Neural cell (in vitro differentiated cells): ENCODE measurements at regions not wholly inside any gene's neighbourhood (a gene's known extent, or its start where the extent isn't known, plus 50 kb on each side); places are given as distances from the start of the nearest gene placed in this dataset.

Experiments
- EP300 ChIP-seq: fragments of 450-650 bp; conservative IDR thresholded peaks from 2 replicates; pipeline ENCODE4 v1.6.1; 2014; ENCODE audit warnings: antibody characterized with exemption, mild to moderate bottlenecking, moderate library complexity; ENCODE audit not compliant: poor library complexity, severe bottlenecking
- POLR2AphosphoS5 ChIP-seq: IDR thresholded peaks from 2 replicates; pipeline ENCODE4 v1.6.1; 2012
- TF ChIP-seq, protein P1 (sequence below): fragments of 450-650 bp; IDR thresholded peaks from 2 replicates; pipeline ENCODE4 v1.5.1; 2014; ENCODE audit warnings: antibody characterized with exemption, mild to moderate bottlenecking, moderate library complexity; ENCODE audit not compliant: poor library complexity, severe bottlenecking
- TF ChIP-seq, protein P2 (sequence below): IDR thresholded peaks from 2 replicates; pipeline ENCODE4 v1.6.1; 2012; ENCODE audit warnings: borderline replicate concordance

- TF ChIP-seq, protein P1, sequence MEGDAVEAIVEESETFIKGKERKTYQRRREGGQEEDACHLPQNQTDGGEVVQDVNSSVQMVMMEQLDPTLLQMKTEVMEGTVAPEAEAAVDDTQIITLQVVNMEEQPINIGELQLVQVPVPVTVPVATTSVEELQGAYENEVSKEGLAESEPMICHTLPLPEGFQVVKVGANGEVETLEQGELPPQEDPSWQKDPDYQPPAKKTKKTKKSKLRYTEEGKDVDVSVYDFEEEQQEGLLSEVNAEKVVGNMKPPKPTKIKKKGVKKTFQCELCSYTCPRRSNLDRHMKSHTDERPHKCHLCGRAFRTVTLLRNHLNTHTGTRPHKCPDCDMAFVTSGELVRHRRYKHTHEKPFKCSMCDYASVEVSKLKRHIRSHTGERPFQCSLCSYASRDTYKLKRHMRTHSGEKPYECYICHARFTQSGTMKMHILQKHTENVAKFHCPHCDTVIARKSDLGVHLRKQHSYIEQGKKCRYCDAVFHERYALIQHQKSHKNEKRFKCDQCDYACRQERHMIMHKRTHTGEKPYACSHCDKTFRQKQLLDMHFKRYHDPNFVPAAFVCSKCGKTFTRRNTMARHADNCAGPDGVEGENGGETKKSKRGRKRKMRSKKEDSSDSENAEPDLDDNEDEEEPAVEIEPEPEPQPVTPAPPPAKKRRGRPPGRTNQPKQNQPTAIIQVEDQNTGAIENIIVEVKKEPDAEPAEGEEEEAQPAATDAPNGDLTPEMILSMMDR: no peak
- no peak for TF ChIP-seq EP300
- TF ChIP-seq, protein P2, sequence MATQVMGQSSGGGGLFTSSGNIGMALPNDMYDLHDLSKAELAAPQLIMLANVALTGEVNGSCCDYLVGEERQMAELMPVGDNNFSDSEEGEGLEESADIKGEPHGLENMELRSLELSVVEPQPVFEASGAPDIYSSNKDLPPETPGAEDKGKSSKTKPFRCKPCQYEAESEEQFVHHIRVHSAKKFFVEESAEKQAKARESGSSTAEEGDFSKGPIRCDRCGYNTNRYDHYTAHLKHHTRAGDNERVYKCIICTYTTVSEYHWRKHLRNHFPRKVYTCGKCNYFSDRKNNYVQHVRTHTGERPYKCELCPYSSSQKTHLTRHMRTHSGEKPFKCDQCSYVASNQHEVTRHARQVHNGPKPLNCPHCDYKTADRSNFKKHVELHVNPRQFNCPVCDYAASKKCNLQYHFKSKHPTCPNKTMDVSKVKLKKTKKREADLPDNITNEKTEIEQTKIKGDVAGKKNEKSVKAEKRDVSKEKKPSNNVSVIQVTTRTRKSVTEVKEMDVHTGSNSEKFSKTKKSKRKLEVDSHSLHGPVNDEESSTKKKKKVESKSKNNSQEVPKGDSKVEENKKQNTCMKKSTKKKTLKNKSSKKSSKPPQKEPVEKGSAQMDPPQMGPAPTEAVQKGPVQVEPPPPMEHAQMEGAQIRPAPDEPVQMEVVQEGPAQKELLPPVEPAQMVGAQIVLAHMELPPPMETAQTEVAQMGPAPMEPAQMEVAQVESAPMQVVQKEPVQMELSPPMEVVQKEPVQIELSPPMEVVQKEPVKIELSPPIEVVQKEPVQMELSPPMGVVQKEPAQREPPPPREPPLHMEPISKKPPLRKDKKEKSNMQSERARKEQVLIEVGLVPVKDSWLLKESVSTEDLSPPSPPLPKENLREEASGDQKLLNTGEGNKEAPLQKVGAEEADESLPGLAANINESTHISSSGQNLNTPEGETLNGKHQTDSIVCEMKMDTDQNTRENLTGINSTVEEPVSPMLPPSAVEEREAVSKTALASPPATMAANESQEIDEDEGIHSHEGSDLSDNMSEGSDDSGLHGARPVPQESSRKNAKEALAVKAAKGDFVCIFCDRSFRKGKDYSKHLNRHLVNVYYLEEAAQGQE: no peak
- TF ChIP-seq POLR2AphosphoS5: no peak
Observed at GRCh38 chr2:175599966-175600831, 401.9 kb downstream of the LNPK start.
